Astrocyte of the spinal cord (primary cell): ENCODE measurements at regions not wholly inside any gene's neighbourhood (a gene's known extent, or its start where the extent isn't known, plus 50 kb on each side); places are given as distances from the start of the nearest gene placed in this dataset.

Source experiments
- DNase-seq: peaks from one replicate; pipeline ENCODE4 v3.0.0; 2011; ENCODE audit warnings: low read depth, low spot score
- H3K4me3 ChIP-seq: 2 replicates; pipeline ENCODE4 v1.5.1; 2011; ENCODE audit warnings: low read depth, mild to moderate bottlenecking, low read length, moderate library complexity
- CTCF ChIP-seq: IDR thresholded peaks from 2 replicates; pipeline ENCODE4 v1.5.1; 2012; ENCODE audit warnings: low read depth, mild to moderate bottlenecking, low read length, inconsistent platforms
- in situ Hi-C: cut with HindIII; loops from 2 replicates; pipeline ENCODE4 v1.10.0; 2017; ENCODE audit warnings: low sequenced_read_pairs

DNA sequence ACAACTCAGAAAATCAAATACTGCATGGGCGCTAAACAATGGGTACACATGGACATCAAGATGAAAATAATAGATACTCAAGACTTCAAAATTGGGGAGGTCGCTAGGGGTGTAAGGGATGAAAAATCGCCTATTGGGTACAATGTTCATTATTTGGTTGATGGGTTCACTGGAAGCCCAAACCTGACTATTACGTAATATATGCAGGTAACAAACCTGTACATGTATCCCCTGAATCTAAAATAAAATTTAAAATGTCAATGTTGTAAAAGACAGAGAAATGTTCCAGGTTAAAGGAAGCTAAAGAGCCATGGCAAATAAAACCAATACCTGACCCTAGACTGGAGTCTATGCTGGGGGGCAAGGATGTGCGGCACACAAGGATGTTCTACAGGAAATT lies 80.4 kb upstream of the CCBE1 start:
- in situ Hi-C loops, result no loop called here

GRCh38 chr18:59769129-59769865 lies 72.1 kb upstream of the CCBE1 start:
- in situ Hi-C loops, result no loop called here
- TF ChIP-seq CTCF, result no peak
- no peak overlapping the region for H3K4me3 ChIP-seq
- DNase-seq, result peak; percentile 30

More for the DNA sequence above, 80.4 kb upstream of the CCBE1 start:
- DNase-seq, result no peak
- no peak for TF ChIP-seq CTCF
- H3K4me3 ChIP-seq, result no peak overlapping the region

DNA sequence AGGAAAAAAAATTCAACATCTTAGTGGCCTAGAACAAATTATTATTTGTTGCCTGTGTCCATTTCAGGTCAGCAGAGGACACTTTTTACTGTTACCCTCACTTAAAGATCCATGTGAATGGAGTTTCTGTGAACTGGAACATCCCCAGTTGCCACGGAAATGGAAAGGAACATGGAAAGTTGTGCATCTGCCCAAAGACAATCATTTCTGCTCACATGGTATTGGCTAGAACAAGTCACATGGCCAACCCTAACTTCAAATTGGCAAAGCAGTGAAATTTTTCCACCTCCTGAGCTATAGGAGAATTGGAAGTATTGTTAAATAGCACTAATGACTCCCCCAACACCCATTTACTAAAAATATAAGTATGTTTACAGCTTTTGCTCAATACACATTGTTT lies 71.2 kb upstream of the CCBE1 start:
- no peak overlapping the region for H3K4me3 ChIP-seq
- no peak for DNase-seq
- in situ Hi-C loops, result no loop called here
- TF ChIP-seq CTCF, result no peak

DNA sequence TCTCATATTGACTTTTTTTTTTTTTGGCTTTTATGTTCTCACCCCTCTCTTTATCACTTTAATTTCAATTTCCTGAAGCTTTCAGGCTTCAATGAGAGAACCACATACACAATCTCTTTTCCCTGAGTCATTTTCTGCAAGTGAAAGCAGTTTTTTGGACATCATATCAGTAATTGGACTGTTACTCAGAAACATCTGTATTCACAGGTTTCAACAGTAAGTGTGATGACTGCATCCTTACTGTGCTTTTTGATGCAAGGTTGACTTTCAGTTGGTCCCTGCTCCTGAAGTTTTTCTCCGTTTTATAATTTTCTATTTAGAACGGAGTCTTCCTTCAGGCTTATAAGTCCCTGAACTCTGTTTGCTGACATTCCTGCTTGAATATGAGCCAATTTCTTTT lies 70.5 kb upstream of the CCBE1 start:
- in situ Hi-C loops, result no loop called here
- peak; percentile 16 for DNase-seq
- no peak overlapping the region for H3K4me3 ChIP-seq
- no peak for TF ChIP-seq CTCF

DNA sequence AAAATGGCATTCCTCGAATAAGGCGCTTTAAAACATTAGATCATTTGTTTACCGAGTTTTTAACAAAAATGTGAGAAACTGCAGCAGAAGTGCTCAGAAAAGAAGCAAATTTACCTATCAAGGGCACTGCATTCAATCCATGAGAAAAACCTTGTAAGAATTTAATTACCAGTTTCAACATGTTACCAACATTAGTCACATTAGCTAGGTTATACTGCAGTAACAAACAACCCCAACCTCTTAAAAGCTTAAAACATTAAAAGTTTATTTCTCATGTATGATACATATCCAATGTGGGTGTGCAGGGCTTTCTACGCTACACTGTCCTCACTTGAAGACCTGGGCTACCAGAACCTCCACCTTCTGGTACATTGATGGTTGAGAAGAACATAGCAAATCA lies 68.1 kb upstream of the CCBE1 start:
- H3K4me3 ChIP-seq, result no peak overlapping the region
- no peak for TF ChIP-seq CTCF
- no peak for DNase-seq
- in situ Hi-C loops, result no loop called here

DNA sequence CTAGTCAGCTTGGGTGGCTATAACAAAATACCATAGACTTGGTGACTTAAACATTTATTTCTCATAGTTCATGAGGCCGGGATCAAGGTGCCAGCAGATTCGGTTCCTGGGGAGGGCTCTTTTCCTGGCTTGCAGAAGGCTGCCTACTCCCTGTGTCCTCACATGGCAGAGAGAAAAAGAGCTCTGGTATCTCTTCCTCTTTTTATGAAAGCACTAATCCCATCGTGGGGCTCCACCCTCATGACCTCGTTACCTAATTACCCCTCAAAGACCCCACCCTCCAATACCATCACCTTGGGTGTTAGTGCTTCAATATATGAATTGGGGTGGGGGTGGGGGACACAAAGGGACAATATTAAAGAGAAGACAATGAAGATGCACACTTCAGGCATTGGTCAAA lies 67.1 kb upstream of the CCBE1 start:
- in situ Hi-C loops, result no loop called here
- no peak overlapping the region for H3K4me3 ChIP-seq
- DNase-seq, result no peak
- TF ChIP-seq CTCF, result no peak
